Right renal pelvis (tissue), 4 donors: ENCODE measurements at regions not wholly inside any gene's neighbourhood (a gene's known extent, or its start where the extent isn't known, plus 50 kb on each side); places are given as distances from the start of the nearest gene placed in this dataset.

ENCODE experiments used
- DNase-seq, 4 donors: peaks; one replicate each; pipeline ENCODE4 v3.0.0-alpha.2; 2013; ENCODE audit warnings: low read depth in 4 of 4, low spot score in 3 of 4, missing footprints in 1 of 4

GRCh38 chr3:5068531-5069050 lies 53.5 kb upstream of the ARL8B start:
- no peak for DNase-seq

- DNase-seq, result no peak
Measured at GRCh38 chr3:5069627-5070026, 52.5 kb upstream of the ARL8B start.

- no peak for DNase-seq
Measured at GRCh38 chr3:5071061-5071460, 51.0 kb upstream of the ARL8B start.

GRCh38 chr3:5072100-5072816 lies 49.8 kb upstream of the ARL8B start:
- no peak for DNase-seq
